ENCODE measurements at regions not wholly inside any gene's neighbourhood (a gene's known extent, or its start where the extent isn't known, plus 50 kb on each side); places are given as distances from the start of the nearest gene placed in this dataset.

GRCh38 chr1:30516485-30516858, 206.9 kb downstream of the MATN1 start:
- intact Hi-C loops (cut with micrococcal nuclease) = no loop called here

- intact Hi-C loops (cut with micrococcal nuclease) = no loop called here
Measured at GRCh38 chr1:30515755-30516484, 207.5 kb downstream of the MATN1 start.

GRCh38 chr1:30514945-30515344, 208.4 kb downstream of the MATN1 start:
- intact Hi-C loops (cut with micrococcal nuclease) = no loop called here

GRCh38 chr1:30514137-30514654, 209.2 kb downstream of the MATN1 start:
- intact Hi-C loops (cut with micrococcal nuclease) = no loop called here

- intact Hi-C loops (cut with micrococcal nuclease) = no loop called here
Measured at GRCh38 chr1:30513396-30514136, 209.8 kb downstream of the MATN1 start.

GRCh38 chr1:30512914-30513265, 210.5 kb downstream of the MATN1 start:
- intact Hi-C loops (cut with micrococcal nuclease) = no loop called here

- intact Hi-C loops (cut with micrococcal nuclease) = no loop called here
Measured at GRCh38 chr1:30511991-30512913, 211.1 kb downstream of the MATN1 start.

- intact Hi-C loops (cut with micrococcal nuclease) = no loop called here
Measured at GRCh38 chr1:30511563-30511962, 211.8 kb downstream of the MATN1 start.

- intact Hi-C loops (cut with micrococcal nuclease) = no loop called here
Measured at GRCh38 chr1:30511106-30511505, 212.3 kb downstream of the MATN1 start.

GRCh38 chr1:30509670-30510069, 213.7 kb downstream of the MATN1 start:
- intact Hi-C loops (cut with micrococcal nuclease) = no loop called here

GRCh38 chr1:30508611-30509010, 214.8 kb downstream of the MATN1 start:
- intact Hi-C loops (cut with micrococcal nuclease) = no loop called here

GRCh38 chr1:30508175-30508448, 215.3 kb downstream of the MATN1 start:
- intact Hi-C loops (cut with micrococcal nuclease) = no loop called here

GRCh38 chr1:30507401-30508174, 215.8 kb downstream of the MATN1 start:
- intact Hi-C loops (cut with micrococcal nuclease) = no loop called here

GRCh38 chr1:30507016-30507312, 216.4 kb downstream of the MATN1 start:
- intact Hi-C loops (cut with micrococcal nuclease) = no loop called here

GRCh38 chr1:30506291-30507015, 216.9 kb downstream of the MATN1 start:
- intact Hi-C loops (cut with micrococcal nuclease) = no loop called here

GRCh38 chr1:30505853-30506252, 217.5 kb downstream of the MATN1 start:
- intact Hi-C loops (cut with micrococcal nuclease) = no loop called here

- intact Hi-C loops (cut with micrococcal nuclease) = no loop called here
Measured at GRCh38 chr1:30492451-30492850, 230.9 kb downstream of the MATN1 start.

GRCh38 chr1:30491831-30492230, 231.6 kb downstream of the MATN1 start:
- intact Hi-C loops (cut with micrococcal nuclease) = no loop called here

GRCh38 chr1:30490554-30491053, 232.8 kb downstream of the MATN1 start:
- intact Hi-C loops (cut with micrococcal nuclease) = no loop called here

GRCh38 chr1:30489737-30490389, 233.5 kb downstream of the MATN1 start:
- intact Hi-C loops (cut with micrococcal nuclease) = no loop called here

Data from T-helper 2 cell treated with Interferon-gamma antibody and Interleukin-4, amounts not matched to agents 100 ng/mL and 5 ng/mL, for 36 hours (primary cell).